ENCODE measurements at regions not wholly inside any gene's neighbourhood (a gene's known extent, or its start where the extent isn't known, plus 50 kb on each side); places are given as distances from the start of the nearest gene placed in this dataset.

- TF ChIP-seq CTCF (IDR thresholded peaks at IDR 0.05; ENCODE audit: low read length), result no peak
- TF ChIP-seq EZH2 (IDR thresholded peaks at IDR 0.05; ENCODE audit: borderline replicate concordance, low read length), result no peak
Observed at GRCh38 chr12:131266591-131267467, 313.1 kb downstream of the ADGRD1 start.

Measured in OCI-LY1 (cell line).